Hepatocyte (in vitro differentiated cells): ENCODE measurements at regions not wholly inside any gene's neighbourhood (a gene's known extent, or its start where the extent isn't known, plus 50 kb on each side); places are given as distances from the start of the nearest gene placed in this dataset.

ENCODE experiments used
- DNase-seq: peaks from one replicate; pipeline ENCODE4 v3.0.0-alpha.2; 2016; ENCODE audit warnings: low spot score
- H2AFZ ChIP-seq: fragments of 200-600 bp; sonication (generic); 2 replicates; pipeline ENCODE4 v1.6.0; 2016; ENCODE audit warnings: antibody characterized with exemption, mild to moderate bottlenecking
- H3K27ac ChIP-seq: fragments of 200-600 bp; sonication (generic); 2 replicates; pipeline ENCODE4 v1.5.1; 2016; ENCODE audit warnings: mild to moderate bottlenecking
- H3K27me3 ChIP-seq: fragments of 200-600 bp; sonication (generic); 2 replicates; pipeline ENCODE4 v1.6.1; 2016
- H3K36me3 ChIP-seq: fragments of 200-600 bp; sonication (generic); replicated peaks from 2 replicates; pipeline ENCODE4 v1.5.1; 2016; ENCODE audit warnings: low read depth; ENCODE audit not compliant: insufficient read depth
- H3K4me1 ChIP-seq: fragments of 200-600 bp; sonication (generic); 2 replicates; pipeline ENCODE4 v1.5.1; 2016; ENCODE audit warnings: mild to moderate bottlenecking, moderate library complexity; ENCODE audit not compliant: insufficient read depth
- H3K4me2 ChIP-seq: fragments of 200-600 bp; sonication (generic); 2 replicates; pipeline ENCODE4 v1.6.0; 2016
- H3K4me3 ChIP-seq: fragments of 200-600 bp; sonication (generic); 2 replicates; pipeline ENCODE4 v1.5.1; 2016; ENCODE audit warnings: mild to moderate bottlenecking
- H3K79me2 ChIP-seq: fragments of 200-600 bp; sonication (generic); 2 replicates; pipeline ENCODE4 v1.6.0; 2017; ENCODE audit warnings: mild to moderate bottlenecking
- H3K9me2 ChIP-seq: fragments of 200-600 bp; sonication (generic); replicated peaks from 2 replicates; pipeline ENCODE4 v1.6.0; 2017; ENCODE audit warnings: mild to moderate bottlenecking; ENCODE audit not compliant: insufficient read depth
- H3K9me3 ChIP-seq: fragments of 200-600 bp; sonication (generic); 2 replicates; pipeline ENCODE4 v1.5.1; 2016; ENCODE audit warnings: low read depth, mild to moderate bottlenecking
- H4K20me1 ChIP-seq: fragments of 200-600 bp; sonication (generic); 2 replicates; pipeline ENCODE4 v1.6.0; 2016; ENCODE audit warnings: mild to moderate bottlenecking; ENCODE audit not compliant: insufficient read depth, poor library complexity, severe bottlenecking
- CTCF ChIP-seq: fragments of 200-600 bp; sonication (generic); IDR thresholded peaks from 2 replicates; pipeline ENCODE4 v1.5.1; 2016; ENCODE audit warnings: antibody characterized with exemption, mild to moderate bottlenecking; ENCODE audit not compliant: poor library complexity
- EZH2 ChIP-seq: fragments of 200-600 bp; sonication (generic); IDR thresholded peaks from 2 replicates; pipeline ENCODE4 v1.6.1; 2016; ENCODE audit warnings: antibody characterized with exemption, mild to moderate bottlenecking, borderline replicate concordance
- EZH2phosphoT487 ChIP-seq: fragments of 200-600 bp; sonication (generic); IDR thresholded peaks from one replicate; pipeline ENCODE4 v1.6.1; 2018; ENCODE audit warnings: antibody characterized with exemption, mild to moderate bottlenecking, low read depth, moderate library complexity; ENCODE audit not compliant: unreplicated experiment, severe bottlenecking
- WGBS: methylation state at CpG from one replicate; pipeline ENCODE4 v1.1.6; 2016; ENCODE audit warnings: low lambda C conversion rate; ENCODE audit errors: missing lambda C conversion rate; 5-methylcytosine and 5-hydroxymethylcytosine counted together

- Histone ChIP-seq H4K20me1 (no peaks in the 10 kb centered on the region), H3K79me2 (no peaks in the 10 kb centered on the region), H3K27me3 (no peaks in the 10 kb centered on the region), H3K4me2 (no peak overlapping the region), H3K4me1 (no peaks in the 10 kb centered on the region), H3K4me3 (no peak overlapping the region), H3K9me3 (no peaks in the 10 kb centered on the region), H3K36me3 (no peaks in the 10 kb centered on the region), H3K9me2 (no peaks in the 10 kb centered on the region), H2AFZ (no peak overlapping the region), H3K27ac (no peak overlapping the region)
- whole genome bisulfite sequencing, result 87% methylated on average over 1 of the region's 1 CpG
- TF ChIP-seq EZH2phosphoT487 (no peak), CTCF (no peak), EZH2 (no peak)
- DNase-seq, result no peak
Measured at GRCh38 chr3:147737376-147737775, 328.2 kb downstream of the ZIC1 start.

- Histone ChIP-seq H3K4me2 (no peak overlapping the region), H3K4me3 (no peak overlapping the region), H3K4me1 (no peaks in the 10 kb centered on the region), H3K27me3 (no peaks in the 10 kb centered on the region), H3K9me2 (no peaks in the 10 kb centered on the region), H3K27ac (no peak overlapping the region), H3K9me3 (no peaks in the 10 kb centered on the region), H2AFZ (no peak overlapping the region), H3K79me2 (no peaks in the 10 kb centered on the region), H3K36me3 (no peaks in the 10 kb centered on the region), H4K20me1 (no peaks in the 10 kb centered on the region)
- no peak for TF ChIP-seq EZH2
- no peak for TF ChIP-seq EZH2phosphoT487
- no peak for TF ChIP-seq CTCF
- no peak for DNase-seq
- 92% methylated on average over 1 of the region's 1 CpG for WGBS
Measured at GRCh38 chr3:147740928-147741327, 331.8 kb downstream of the ZIC1 start.

- no peak overlapping the region for H3K4me3 ChIP-seq
- DNase-seq, result no peak
- H3K79me2 ChIP-seq, result no peaks in the 10 kb centered on the region
- H3K4me2 ChIP-seq, result no peak overlapping the region
- H4K20me1 ChIP-seq, result no peaks in the 10 kb centered on the region
- 83% methylated on average over 2 of the region's 2 CpGs for WGBS
- H2AFZ ChIP-seq, result no peak overlapping the region
- H3K9me2 ChIP-seq, result no peaks in the 10 kb centered on the region
- no peaks in the 10 kb centered on the region for H3K4me1 ChIP-seq
- no peak overlapping the region for H3K27ac ChIP-seq
- no peaks in the 10 kb centered on the region for H3K36me3 ChIP-seq
- no peaks in the 10 kb centered on the region for H3K27me3 ChIP-seq
- H3K9me3 ChIP-seq, result no peaks in the 10 kb centered on the region
- TF ChIP-seq CTCF (no peak), EZH2 (no peak), EZH2phosphoT487 (no peak)
Measured at GRCh38 chr3:147744967-147745366, 335.8 kb downstream of the ZIC1 start.

GRCh38 chr3:147755310-147755709, 346.1 kb downstream of the ZIC1 start:
- no peak for DNase-seq
- H3K9me3 ChIP-seq, result no peaks in the 10 kb centered on the region
- 96% methylated on average over 3 of the region's 3 CpGs for WGBS
- no peak overlapping the region for H3K4me2 ChIP-seq
- H3K79me2 ChIP-seq, result no peaks in the 10 kb centered on the region
- H2AFZ ChIP-seq, result no peak overlapping the region
- H3K9me2 ChIP-seq, result no peaks in the 10 kb centered on the region
- H3K27me3 ChIP-seq, result no peaks in the 10 kb centered on the region
- H3K4me3 ChIP-seq, result no peak overlapping the region
- TF ChIP-seq EZH2phosphoT487 (no peak), CTCF (no peak)
- H3K27ac ChIP-seq, result no peak overlapping the region
- no peaks in the 10 kb centered on the region for H3K4me1 ChIP-seq
- H3K36me3 ChIP-seq, result no peaks in the 10 kb centered on the region
- no peaks in the 10 kb centered on the region for H4K20me1 ChIP-seq
